Endodermal cell (in vitro differentiated cells): ENCODE measurements at regions not wholly inside any gene's neighbourhood (a gene's known extent, or its start where the extent isn't known, plus 50 kb on each side); places are given as distances from the start of the nearest gene placed in this dataset.
"Not testable (repeated sequence)": the region's sequence is repeated elsewhere in the genome, so short reads cannot be mapped to it uniquely, and the experiment has no call there.

ENCODE experiments used
- DNase-seq: peaks from one replicate; pipeline ENCODE4 v3.0.0-alpha.2; 2017
- H3K27ac ChIP-seq: 2 replicates; pipeline ENCODE4 v1.5.1; 2013; ENCODE audit warnings: mild to moderate bottlenecking, low read depth, low read length, moderate library complexity
- H3K27me3 ChIP-seq: 2 replicates; pipeline ENCODE4 v1.6.1; 2013; ENCODE audit warnings: mild to moderate bottlenecking, low read length, moderate library complexity; ENCODE audit not compliant: insufficient read depth, control insufficient read depth, poor library complexity, severe bottlenecking
- H3K36me3 ChIP-seq: 2 replicates; pipeline ENCODE4 v1.7.0; 2013; ENCODE audit warnings: mild to moderate bottlenecking, low read length, moderate library complexity; ENCODE audit not compliant: control insufficient read depth, insufficient read depth
- H3K4me1 ChIP-seq: one replicate; pipeline ENCODE4 v1.7.0; 2013; ENCODE audit warnings: low read length; ENCODE audit not compliant: control insufficient read depth, insufficient read depth
- H3K4me3 ChIP-seq: 2 replicates; pipeline ENCODE4 v1.5.1; 2013; ENCODE audit warnings: mild to moderate bottlenecking, low read length, moderate library complexity
- H3K9ac ChIP-seq: 2 replicates; pipeline ENCODE4 v1.6.1; 2013; ENCODE audit warnings: mild to moderate bottlenecking, low read length, moderate library complexity; ENCODE audit not compliant: poor library complexity, severe bottlenecking; ENCODE audit errors: extremely low read depth
- H3K9me3 ChIP-seq: 2 replicates; pipeline ENCODE4 v1.6.1; 2013; ENCODE audit warnings: mild to moderate bottlenecking, low read length, moderate library complexity; ENCODE audit not compliant: control insufficient read depth
- H3K27ac Mint-ChIP-seq: 2 replicates; pipeline ENCODE4 v1.8.0; 2020; ENCODE audit warnings: mixed read lengths
- H3K27me3 Mint-ChIP-seq: 2 replicates; pipeline ENCODE4 v1.8.0; 2021; ENCODE audit warnings: mild to moderate bottlenecking, mixed read lengths; ENCODE audit not compliant: insufficient read depth
- H3K36me3 Mint-ChIP-seq: 2 replicates; pipeline ENCODE4 v1.8.0; 2020; ENCODE audit warnings: low read depth, mixed read lengths
- H3K4me1 Mint-ChIP-seq: 2 replicates; pipeline ENCODE4 v1.8.0; 2020; ENCODE audit warnings: mixed read lengths
- H3K4me3 Mint-ChIP-seq: 2 replicates; pipeline ENCODE4 v1.8.0; 2020; ENCODE audit warnings: mild to moderate bottlenecking, moderate library complexity, mixed read lengths
- H3K9me3 Mint-ChIP-seq: 2 replicates; pipeline ENCODE4 v1.8.0; 2020; ENCODE audit warnings: mild to moderate bottlenecking, mixed read lengths
- WGBS, 2 experiments: methylation state at CpG; one replicate each; pipeline versions ENCODE4 v1.1.5 to v1.1.7; 2013; ENCODE audit warnings: missing lambda C conversion rate in 2 of 2, mixed read lengths in 1 of 2; ENCODE audit not compliant: insufficient coverage in 1 of 2, insufficient read length in 1 of 2; 5-methylcytosine and 5-hydroxymethylcytosine counted together
- TF ChIP-seq, protein P1 (sequence below): fragments of 200-600 bp; sonication (generic); conservative IDR thresholded peaks from 2 replicates; pipeline ENCODE4 v1.5.0; 2021; ENCODE audit warnings: antibody characterized with exemption, mild to moderate bottlenecking

GRCh38 chr4:78717712-78718111, 58.4 kb upstream of the BMP2K start:
- not testable (repeated sequence) for H3K9me3 ChIP-seq, H3K27ac Mint-ChIP-seq, H3K27me3 ChIP-seq, H3K36me3 Mint-ChIP-seq, H3K27ac ChIP-seq, DNase-seq, H3K4me3 ChIP-seq, H3K4me3 Mint-ChIP-seq, H3K4me1 ChIP-seq, H3K9ac ChIP-seq, H3K27me3 Mint-ChIP-seq, H3K36me3 ChIP-seq
- 76 to 100% methylated on average over 2 to 8 of the region's 8 CpGs for WGBS, 2 experiments
- Mint-ChIP-seq H3K9me3 (peaks cover 23% of the 10 kb centered on the region), H3K4me1 (peaks cover 58% of the 10 kb centered on the region)

DNA sequence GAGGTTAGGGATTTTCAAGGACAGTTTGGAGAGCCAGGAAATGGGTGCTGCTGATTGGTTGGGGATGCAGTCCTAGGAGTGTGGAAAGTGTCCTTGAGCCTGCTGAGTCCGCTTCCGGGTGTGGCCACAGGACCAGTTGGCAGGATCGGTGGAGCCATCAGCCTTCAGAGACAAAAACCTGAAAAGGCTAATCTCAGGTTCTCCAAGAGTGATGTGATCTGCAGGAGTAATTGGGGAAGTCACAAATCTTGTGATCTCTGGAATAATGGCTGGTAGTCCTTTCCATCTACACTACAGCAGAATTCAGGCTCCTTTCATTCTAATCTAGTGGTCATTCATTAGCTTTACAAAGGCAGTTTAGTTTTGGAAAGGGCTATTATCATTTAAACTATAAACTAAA, 55.9 kb upstream of the BMP2K start:
- H3K27ac ChIP-seq: no peak overlapping the region

GRCh38 chr4:78720994-78721677, 55.0 kb upstream of the BMP2K start:
- DNase-seq: no peak
- Histone ChIP-seq H3K9me3 (peaks cover 5% of the 10 kb centered on the region), H3K9ac (no peak overlapping the region), H3K27ac (no peak overlapping the region), H3K4me1 (peaks cover 8% of the 10 kb centered on the region), H3K27me3 (no peaks in the 10 kb centered on the region), H3K36me3 (no peaks in the 10 kb centered on the region), H3K4me3 (no peak overlapping the region)
- Mint-ChIP-seq H3K36me3 (peaks cover 2% of the 10 kb centered on the region), H3K27ac (no peak overlapping the region), H3K4me3 (no peak overlapping the region), H3K27me3 (peaks cover 5% of the 10 kb centered on the region), H3K4me1 (peaks cover 49% of the 10 kb centered on the region), H3K9me3 (peaks cover 23% of the 10 kb centered on the region)
- WGBS, 2 experiments: 89 to 97% methylated on average over 10 of the region's 10 CpGs
- TF ChIP-seq, protein P1, sequence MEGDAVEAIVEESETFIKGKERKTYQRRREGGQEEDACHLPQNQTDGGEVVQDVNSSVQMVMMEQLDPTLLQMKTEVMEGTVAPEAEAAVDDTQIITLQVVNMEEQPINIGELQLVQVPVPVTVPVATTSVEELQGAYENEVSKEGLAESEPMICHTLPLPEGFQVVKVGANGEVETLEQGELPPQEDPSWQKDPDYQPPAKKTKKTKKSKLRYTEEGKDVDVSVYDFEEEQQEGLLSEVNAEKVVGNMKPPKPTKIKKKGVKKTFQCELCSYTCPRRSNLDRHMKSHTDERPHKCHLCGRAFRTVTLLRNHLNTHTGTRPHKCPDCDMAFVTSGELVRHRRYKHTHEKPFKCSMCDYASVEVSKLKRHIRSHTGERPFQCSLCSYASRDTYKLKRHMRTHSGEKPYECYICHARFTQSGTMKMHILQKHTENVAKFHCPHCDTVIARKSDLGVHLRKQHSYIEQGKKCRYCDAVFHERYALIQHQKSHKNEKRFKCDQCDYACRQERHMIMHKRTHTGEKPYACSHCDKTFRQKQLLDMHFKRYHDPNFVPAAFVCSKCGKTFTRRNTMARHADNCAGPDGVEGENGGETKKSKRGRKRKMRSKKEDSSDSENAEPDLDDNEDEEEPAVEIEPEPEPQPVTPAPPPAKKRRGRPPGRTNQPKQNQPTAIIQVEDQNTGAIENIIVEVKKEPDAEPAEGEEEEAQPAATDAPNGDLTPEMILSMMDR: no peak

More for the DNA sequence above, 55.9 kb upstream of the BMP2K start:
- Histone ChIP-seq H3K9ac (no peak overlapping the region), H3K4me1 (peaks cover 8% of the 10 kb centered on the region), H3K27me3 (no peaks in the 10 kb centered on the region), H3K4me3 (no peak overlapping the region), H3K36me3 (no peaks in the 10 kb centered on the region), H3K9me3 (peaks cover 5% of the 10 kb centered on the region)
- peaks cover 23% of the 10 kb centered on the region for H3K9me3 Mint-ChIP-seq
- H3K27ac Mint-ChIP-seq: no peak overlapping the region
- H3K36me3 Mint-ChIP-seq: peaks cover 2% of the 10 kb centered on the region
- no peak overlapping the region for H3K4me3 Mint-ChIP-seq
- WGBS, 2 experiments: 86 to 87% methylated on average over 3 of the region's 3 CpGs
- H3K27me3 Mint-ChIP-seq: peaks cover 5% of the 10 kb centered on the region
- no peak for DNase-seq
- peaks cover 56% of the 10 kb centered on the region for H3K4me1 Mint-ChIP-seq
- TF ChIP-seq, protein P1: no peak

- H3K27ac ChIP-seq: no peak overlapping the region
- no peak overlapping the region for H3K4me3 ChIP-seq
- TF ChIP-seq, protein P1: no peak
- H3K27me3 ChIP-seq: no peaks in the 10 kb centered on the region
- peaks cover 5% of the 10 kb centered on the region for H3K27me3 Mint-ChIP-seq
- H3K9me3 Mint-ChIP-seq: peaks cover 23% of the 10 kb centered on the region
- no peak for DNase-seq
- peaks cover 50% of the 10 kb centered on the region for H3K4me1 Mint-ChIP-seq
- H3K4me1 ChIP-seq: peaks cover 8% of the 10 kb centered on the region
- no peak overlapping the region for H3K27ac Mint-ChIP-seq
- H3K4me3 Mint-ChIP-seq: no peak overlapping the region
- H3K9ac ChIP-seq: no peak overlapping the region
- peaks cover 5% of the 10 kb centered on the region for H3K9me3 ChIP-seq
- WGBS, 2 experiments: 41 to 60% methylated on average over 3 to 4 of the region's 4 CpGs
- H3K36me3 ChIP-seq: no peaks in the 10 kb centered on the region
- peaks cover 2% of the 10 kb centered on the region for H3K36me3 Mint-ChIP-seq
Observed at GRCh38 chr4:78721747-78722146, 54.4 kb upstream of the BMP2K start.
